Prostate gland (tissue), 2 donors: ENCODE measurements at regions not wholly inside any gene's neighbourhood (a gene's known extent, or its start where the extent isn't known, plus 50 kb on each side); places are given as distances from the start of the nearest gene placed in this dataset.

Experiments used
- DNase-seq: peaks from one replicate; pipeline ENCODE4 v3.0.0-alpha.2; 2019; ENCODE audit warnings: low spot score
- H3K27ac ChIP-seq, 2 donors: fragments of 200-600 bp; sonication (generic); 2 replicates each; pipeline ENCODE4 v1.5.1; 2017 to 2019
- H3K27me3 ChIP-seq: fragments of 200-600 bp; sonication (generic); replicated peaks from 2 replicates; pipeline ENCODE4 v1.5.1; 2019; ENCODE audit not compliant: insufficient read depth
- H3K36me3 ChIP-seq, 2 donors: fragments of 200-600 bp; sonication (generic); 1 replicate in 1 of 2; 2 replicates in 1 of 2; pipeline versions ENCODE4 v1.5.1 to v1.8.1; 2017 to 2019
- H3K4me1 ChIP-seq: fragments of 200-600 bp; sonication (generic); replicated peaks from 2 replicates; pipeline ENCODE4 v1.5.1; 2019
- H3K4me3 ChIP-seq, 2 donors: fragments of 200-600 bp; sonication (generic); 2 replicates each; pipeline ENCODE4 v1.5.1; 2017 to 2019
- H3K9me3 ChIP-seq: fragments of 200-600 bp; sonication (generic); 2 replicates; pipeline ENCODE4 v1.5.1; 2017
- POLR2A ChIP-seq: fragments of 450-650 bp; IDR thresholded peaks from one replicate; pipeline ENCODE4 v1.6.1; 2016; ENCODE audit warnings: antibody characterized with exemption, mild to moderate bottlenecking
- POLR2AphosphoS5 ChIP-seq: sonication (generic); formaldehyde crosslinking; IDR thresholded peaks from one replicate; pipeline ENCODE4 v1.6.1; 2017; ENCODE audit warnings: antibody characterized with exemption
- WGBS: methylation state at CpG from one replicate; pipeline ENCODE4 v1.1.5; 2018; 5-methylcytosine and 5-hydroxymethylcytosine counted together
- intact Hi-C: fragments of 100-400 bp; cut with DNase I; formaldehyde crosslinking; loops from one replicate; pipeline ENCODE4 v1.14.2; 2022
- TF ChIP-seq, protein P1 (sequence below), 4 experiments: fragments of 200-600 bp in 2 of 4; fragments of 450-650 bp in 2 of 4; sonication (generic) in 2 of 4; IDR thresholded peaks; 1 replicate in 3 of 4; 2 replicates in 1 of 4; pipeline ENCODE4 v1.5.1; 2016 to 2019; ENCODE audit warnings: antibody characterized with exemption in 4 of 4, mild to moderate bottlenecking in 2 of 4, moderate library complexity in 2 of 4

DNA sequence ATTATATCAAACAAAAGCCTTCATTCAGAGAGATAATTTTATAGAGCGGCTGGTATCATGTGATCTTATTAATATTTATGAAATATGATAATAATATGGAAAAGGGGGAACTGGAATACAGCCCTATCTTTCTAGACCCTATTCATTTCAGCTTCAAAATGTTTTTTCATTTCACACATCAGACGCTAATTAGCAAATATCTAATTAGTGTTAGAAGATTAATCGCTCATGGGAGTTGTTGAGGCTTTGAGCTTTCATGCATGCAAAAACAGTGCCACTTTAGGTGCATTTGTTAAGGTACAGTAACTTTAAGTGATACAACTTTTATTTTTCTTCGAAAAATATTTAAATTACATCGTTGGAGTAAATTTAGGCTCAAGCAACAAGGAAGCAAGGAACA is 751.7 kb upstream of the WWC1 start:
- TF ChIP-seq POLR2A: no peak
- TF ChIP-seq POLR2AphosphoS5: no peak
- TF ChIP-seq, protein P1, sequence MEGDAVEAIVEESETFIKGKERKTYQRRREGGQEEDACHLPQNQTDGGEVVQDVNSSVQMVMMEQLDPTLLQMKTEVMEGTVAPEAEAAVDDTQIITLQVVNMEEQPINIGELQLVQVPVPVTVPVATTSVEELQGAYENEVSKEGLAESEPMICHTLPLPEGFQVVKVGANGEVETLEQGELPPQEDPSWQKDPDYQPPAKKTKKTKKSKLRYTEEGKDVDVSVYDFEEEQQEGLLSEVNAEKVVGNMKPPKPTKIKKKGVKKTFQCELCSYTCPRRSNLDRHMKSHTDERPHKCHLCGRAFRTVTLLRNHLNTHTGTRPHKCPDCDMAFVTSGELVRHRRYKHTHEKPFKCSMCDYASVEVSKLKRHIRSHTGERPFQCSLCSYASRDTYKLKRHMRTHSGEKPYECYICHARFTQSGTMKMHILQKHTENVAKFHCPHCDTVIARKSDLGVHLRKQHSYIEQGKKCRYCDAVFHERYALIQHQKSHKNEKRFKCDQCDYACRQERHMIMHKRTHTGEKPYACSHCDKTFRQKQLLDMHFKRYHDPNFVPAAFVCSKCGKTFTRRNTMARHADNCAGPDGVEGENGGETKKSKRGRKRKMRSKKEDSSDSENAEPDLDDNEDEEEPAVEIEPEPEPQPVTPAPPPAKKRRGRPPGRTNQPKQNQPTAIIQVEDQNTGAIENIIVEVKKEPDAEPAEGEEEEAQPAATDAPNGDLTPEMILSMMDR (IDR thresholded peaks at IDR 0.05): no peak
- intact Hi-C loops: no loop called here
- Histone ChIP-seq H3K36me3 (no peaks in the 10 kb centered on the region), H3K27ac (no peak overlapping the region), H3K4me1 (no peaks in the 10 kb centered on the region), H3K27me3 (no peaks in the 10 kb centered on the region), H3K9me3 (no peaks in the 10 kb centered on the region), H3K4me3 (no peak overlapping the region)
- no peak for DNase-seq
- WGBS: 95% methylated on average over 5 of the region's 5 CpGs

DNA sequence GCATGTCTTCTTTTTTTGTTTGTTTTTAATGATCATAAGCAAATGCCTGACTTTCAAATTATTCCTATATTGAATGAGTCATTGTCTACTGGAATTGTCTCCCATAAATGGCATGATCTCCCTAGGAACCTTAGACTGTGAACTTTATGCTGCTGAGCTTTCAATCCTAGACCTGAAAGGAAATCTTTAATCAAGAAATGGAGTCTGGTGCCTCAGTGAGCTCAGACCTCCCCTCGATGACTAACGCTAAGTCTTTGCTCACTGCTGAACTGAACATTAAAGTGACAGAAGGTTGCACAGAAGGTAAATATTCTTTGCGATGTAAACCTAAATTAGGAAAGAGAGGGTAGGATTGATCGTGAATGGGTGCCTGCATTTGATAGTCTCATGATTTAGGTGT is 745.2 kb upstream of the WWC1 start:
- Histone ChIP-seq H3K27ac (no peak overlapping the region), H3K27me3 (no peaks in the 10 kb centered on the region), H3K4me3 (no peak overlapping the region), H3K36me3 (no peaks in the 10 kb centered on the region), H3K4me1 (no peaks in the 10 kb centered on the region), H3K9me3 (no peaks in the 10 kb centered on the region)
- 89% methylated on average over 4 of the region's 4 CpGs for WGBS
- no peak for DNase-seq
- TF ChIP-seq, protein P1 (IDR thresholded peaks at IDR 0.05): no peak
- TF ChIP-seq POLR2A: no peak
- no peak for TF ChIP-seq POLR2AphosphoS5
- intact Hi-C loops: no loop called here

DNA sequence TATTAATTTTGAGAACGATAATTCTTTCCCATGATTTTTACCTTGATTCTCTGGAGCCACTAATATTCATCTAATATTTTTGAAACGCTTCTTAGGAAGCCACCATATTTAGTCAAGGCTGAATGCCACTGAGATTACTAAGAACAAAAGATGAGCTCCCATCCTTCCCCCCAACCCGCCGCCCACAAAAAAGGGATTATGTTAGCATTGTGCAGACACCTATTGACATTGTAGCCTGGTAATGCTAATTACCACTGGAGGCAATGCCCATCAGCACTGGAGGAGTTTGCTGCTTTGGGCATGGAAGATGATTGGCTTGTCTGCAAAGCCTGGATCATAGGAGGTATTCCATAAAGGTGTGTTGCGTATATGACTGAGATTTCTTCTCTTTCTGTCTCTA is 739.1 kb upstream of the WWC1 start:
- Histone ChIP-seq H3K27ac (no peak overlapping the region), H3K4me3 (no peak overlapping the region), H3K36me3 (no peaks in the 10 kb centered on the region), H3K9me3 (no peaks in the 10 kb centered on the region), H3K4me1 (no peaks in the 10 kb centered on the region), H3K27me3 (no peaks in the 10 kb centered on the region)
- TF ChIP-seq, protein P1 (IDR thresholded peaks at IDR 0.05): no peak
- no peak for TF ChIP-seq POLR2AphosphoS5
- no peak for TF ChIP-seq POLR2A
- 95% methylated on average over 5 of the region's 5 CpGs for WGBS
- intact Hi-C loops: no loop called here
- no peak for DNase-seq

DNA sequence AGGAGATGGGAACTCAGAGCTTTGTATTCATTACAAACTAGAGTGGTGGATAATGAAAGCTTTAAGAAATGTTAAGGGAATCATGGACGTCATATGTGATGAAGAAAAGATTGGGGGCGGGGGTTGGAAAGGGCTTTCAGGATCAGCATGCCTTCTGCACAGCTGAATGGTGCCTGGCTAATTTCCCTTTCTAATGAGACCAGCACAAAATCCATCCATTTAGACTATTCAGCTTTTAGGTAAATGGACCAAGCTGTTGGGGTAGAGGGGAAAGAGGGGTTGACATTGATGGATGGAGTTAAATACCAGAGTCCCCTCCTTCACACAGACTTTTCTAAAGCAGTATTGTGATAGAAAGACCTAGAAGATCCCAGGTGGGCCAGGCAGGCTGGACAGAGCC is 737.9 kb upstream of the WWC1 start:
- H3K27ac ChIP-seq: no peak overlapping the region
- no peak for DNase-seq
- H3K36me3 ChIP-seq: no peaks in the 10 kb centered on the region
- H3K9me3 ChIP-seq: no peaks in the 10 kb centered on the region
- H3K4me3 ChIP-seq: no peak overlapping the region
- intact Hi-C loops: no loop called here
- H3K27me3 ChIP-seq: no peaks in the 10 kb centered on the region
- TF ChIP-seq POLR2AphosphoS5 (no peak), POLR2A (no peak)
- TF ChIP-seq, protein P1 (IDR thresholded peaks at IDR 0.05): no peak
- WGBS: 100% methylated on average over 2 of the region's 2 CpGs
- H3K4me1 ChIP-seq: no peaks in the 10 kb centered on the region

DNA sequence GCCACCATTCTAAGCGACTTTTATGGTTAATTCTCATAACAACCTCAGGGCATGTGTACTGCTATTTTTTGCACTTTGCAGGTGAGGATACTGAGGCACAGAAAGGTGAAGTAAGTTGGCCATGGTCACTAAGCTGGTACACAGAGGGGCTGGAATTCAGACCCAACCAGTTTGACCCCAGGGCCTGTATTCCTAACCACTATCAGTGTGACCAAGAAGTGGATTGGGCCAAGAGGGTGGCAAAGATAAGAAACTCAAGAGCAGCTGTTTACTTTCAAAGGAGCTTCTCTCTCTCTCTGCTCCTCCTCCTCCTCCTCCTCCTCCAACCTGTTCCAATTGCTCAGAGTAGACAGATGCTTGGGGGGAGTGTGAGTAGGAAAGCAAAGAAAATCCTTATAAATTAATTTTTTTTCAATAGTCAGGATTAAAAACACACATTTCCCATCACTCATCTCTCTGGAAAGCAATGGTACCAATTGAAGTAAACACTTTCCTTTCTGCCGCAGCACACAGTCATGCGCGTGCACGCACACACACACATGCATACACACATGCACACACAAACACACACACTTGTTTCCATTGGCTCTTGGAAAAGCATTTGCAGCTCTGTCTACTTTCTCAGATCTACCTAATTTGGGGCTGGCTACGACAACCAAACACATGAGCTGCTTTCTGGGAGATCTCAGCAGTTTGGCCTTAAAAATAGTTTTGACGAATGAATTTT is 736.7 kb upstream of the WWC1 start:
- Histone ChIP-seq H3K27me3 (no peaks in the 10 kb centered on the region), H3K9me3 (no peaks in the 10 kb centered on the region), H3K4me1 (no peaks in the 10 kb centered on the region), H3K4me3 (no peak overlapping the region), H3K36me3 (no peaks in the 10 kb centered on the region), H3K27ac (no peak overlapping the region)
- intact Hi-C loops: no loop called here
- DNase-seq: no peak
- no peak for TF ChIP-seq POLR2A
- WGBS: 95% methylated on average over 7 of the region's 7 CpGs
